Panc1 (cell line): ENCODE measurements at regions not wholly inside any gene's neighbourhood (a gene's known extent, or its start where the extent isn't known, plus 50 kb on each side); places are given as distances from the start of the nearest gene placed in this dataset.

Experiments
- ATAC-seq: fragments of 200-7000 bp; cut with Tn5 transposase; 2 replicates; pipeline ENCODE4 v1.9.1; 2020; ENCODE audit warnings: mild to moderate bottlenecking, moderate library complexity
- BruUV-seq: library from RNA; stranded (reverse); fragments of 400-500 nt; replicated peaks from 2 replicates; lab custom pipeline; 2021; lab: Mats Ljungman, UMichigan
- CTCF ChIA-PET: fragments of 300-600 bp; sonication (Branson Sonifier 250); formaldehyde crosslinking; loops from one replicate; lab custom pipeline; 2022; ENCODE audit warnings: antibody characterized with exemption; lab: Charles Lee
- POLR2A ChIA-PET: fragments of 300-600 bp; sonication (Branson Sonifier 250); formaldehyde crosslinking; loops from one replicate; lab custom pipeline; 2022; ENCODE audit warnings: antibody characterized with exemption; lab: Charles Lee
- DNase-seq: peaks from one replicate; pipeline ENCODE4 v3.0.0-alpha.2; 2010; ENCODE audit warnings: low read depth, low spot score
- H3K27ac ChIP-seq: 2 replicates; pipeline ENCODE4 v1.5.1; 2011; ENCODE audit warnings: mild to moderate bottlenecking, low read length, inconsistent platforms
- H3K27me3 ChIP-seq: fragments of 200-500 bp; sonication (Bioruptor generic); 2 replicates; pipeline ENCODE4 v1.6.0; 2014; ENCODE audit warnings: low read length, inconsistent platforms; ENCODE audit not compliant: control insufficient read depth, insufficient read depth
- H3K36me3 ChIP-seq: fragments of 200-500 bp; sonication (Bioruptor generic); 2 replicates; pipeline ENCODE4 v1.5.1; 2014; ENCODE audit warnings: inconsistent platforms, mild to moderate bottlenecking, low read length, moderate library complexity; ENCODE audit not compliant: control insufficient read depth, insufficient read depth
- H3K4me1 ChIP-seq: 2 replicates; pipeline ENCODE4 v1.5.1; 2011; ENCODE audit warnings: inconsistent platforms, mild to moderate bottlenecking, low read length, moderate library complexity; ENCODE audit not compliant: control insufficient read depth, insufficient read depth
- H3K4me3 ChIP-seq, 2 experiments: 2 replicates each; pipeline ENCODE4 v1.5.1; 2011 to 2012; ENCODE audit warnings: low read depth in 2 of 2, low read length in 2 of 2, mild to moderate bottlenecking in 2 of 2, inconsistent platforms in 1 of 2, moderate library complexity in 1 of 2
- H3K9me3 ChIP-seq: fragments of 200-500 bp; sonication (Bioruptor generic); 2 replicates; pipeline ENCODE4 v1.5.1; 2014; ENCODE audit warnings: low read depth, mild to moderate bottlenecking, inconsistent platforms, low read length, moderate library complexity; ENCODE audit not compliant: control insufficient read depth, insufficient read depth
- CTCF ChIP-seq: fragments of 450-650 bp; IDR thresholded peaks from 2 replicates; pipeline ENCODE4 v1.5.1; 2017; ENCODE audit warnings: mild to moderate bottlenecking
- POLR2AphosphoS5 ChIP-seq: IDR thresholded peaks from 2 replicates; pipeline ENCODE4 v1.6.1; 2012; ENCODE audit warnings: mild to moderate bottlenecking, low read depth, low read length, moderate library complexity
- REST ChIP-seq, 2 experiments: IDR thresholded peaks; 2 replicates each; pipeline ENCODE4 v1.6.1; 2011 to 2012; ENCODE audit warnings: low read depth in 2 of 2, control low read depth in 1 of 2, low read length in 1 of 2, mild to moderate bottlenecking in 1 of 2, moderate library complexity in 1 of 2; ENCODE audit not compliant: insufficient read depth in 1 of 2
- SIN3A ChIP-seq: IDR thresholded peaks from 2 replicates; pipeline ENCODE4 v1.6.1; 2012; ENCODE audit warnings: low read depth, mild to moderate bottlenecking, low read length, moderate library complexity, borderline replicate concordance; ENCODE audit not compliant: insufficient read depth
- TCF7L2 ChIP-seq: IDR thresholded peaks from 2 replicates; pipeline ENCODE4 v1.6.1; 2011; ENCODE audit warnings: mild to moderate bottlenecking, low read depth, low read length, inconsistent platforms
- in situ Hi-C: cut with HindIII; loops from 2 replicates; pipeline ENCODE4 v1.10.0; 2016; ENCODE audit warnings: low sequenced_read_pairs, low pct_unique_long_range_greater_than_20kb
- intact Hi-C: fragments of 100-400 bp; cut with micrococcal nuclease; formaldehyde crosslinking; loops from one replicate; pipeline ENCODE4 v1.10.0; 2022; ENCODE audit not compliant: unreplicated experiment

GRCh38 chr2:7969756-7970515, 711.9 kb upstream of the ID2 start:
- ChIA-PET POLR2A (no interaction called here), CTCF (no interaction called here)
- Histone ChIP-seq H3K4me3 (no peak overlapping the region), H3K27me3 (peaks cover 4% of the 10 kb centered on the region), H3K9me3 (no peaks in the 10 kb centered on the region), H3K4me1 (no peaks in the 10 kb centered on the region), H3K36me3 (no peaks in the 10 kb centered on the region), H3K27ac (no peak overlapping the region)
- DNase-seq (no peak), ATAC-seq (no peak)
- no TSS peak for BruUV-seq
- in situ Hi-C loops = no loop called here
- no peak for TF ChIP-seq POLR2AphosphoS5
- no peak for TF ChIP-seq CTCF
- no peak for TF ChIP-seq SIN3A
- TF ChIP-seq REST (IDR thresholded peaks at IDR 0.05; ENCODE audit: insufficient read depth in 1 of 2, low read depth in 2 of 2, low read length in 1 of 2) = no peak
- no peak for TF ChIP-seq TCF7L2
- intact Hi-C loops = no loop called here

- DNase-seq (no peak), ATAC-seq (no peak)
- BruUV-seq = no TSS peak
- Histone ChIP-seq H3K9me3 (no peaks in the 10 kb centered on the region), H3K36me3 (no peaks in the 10 kb centered on the region), H3K4me3 (no peak overlapping the region), H3K27me3 (peaks cover 4% of the 10 kb centered on the region), H3K4me1 (no peaks in the 10 kb centered on the region), H3K27ac (no peak overlapping the region)
- ChIA-PET CTCF (no interaction called here), POLR2A (no interaction called here)
- in situ Hi-C loops = no loop called here
- intact Hi-C loops = no loop called here
- TF ChIP-seq REST (IDR thresholded peaks at IDR 0.05; ENCODE audit: insufficient read depth in 1 of 2, low read depth in 2 of 2, low read length in 1 of 2) (no peak), TCF7L2 (no peak), SIN3A (no peak), CTCF (no peak), POLR2AphosphoS5 (no peak)
These were observed 710.6 kb upstream of the ID2 start for GRCh38 chr2:7971248-7971647.
